HL-60 (cell line): ENCODE measurements at regions not wholly inside any gene's neighbourhood (a gene's known extent, or its start where the extent isn't known, plus 50 kb on each side); places are given as distances from the start of the nearest gene placed in this dataset.

Source experiments
- CTCF ChIP-seq: IDR thresholded peaks from one replicate; pipeline ENCODE4 v1.5.1; 2011; ENCODE audit warnings: low read length, control low read depth, inconsistent platforms; ENCODE audit not compliant: insufficient read depth
- GABPA ChIP-seq: IDR thresholded peaks from 2 replicates; pipeline ENCODE4 v1.6.1; 2012; ENCODE audit warnings: low read depth
- POLR2AphosphoS5 ChIP-seq: IDR thresholded peaks from 2 replicates; pipeline ENCODE4 v1.6.1; 2012; ENCODE audit warnings: low read depth
- SPI1 ChIP-seq: IDR thresholded peaks from 2 replicates; pipeline ENCODE4 v1.6.1; 2012; ENCODE audit warnings: low read depth, mild to moderate bottlenecking, borderline replicate concordance

- TF ChIP-seq CTCF, result no peak
- TF ChIP-seq SPI1, result no peak
- TF ChIP-seq GABPA, result no peak
- no peak for TF ChIP-seq POLR2AphosphoS5
Measured at GRCh38 chrX:112545051-112545450, 134.7 kb downstream of the LHFPL1 start.
